RPMI7951 (cell line): ENCODE measurements at regions not wholly inside any gene's neighbourhood (a gene's known extent, or its start where the extent isn't known, plus 50 kb on each side); places are given as distances from the start of the nearest gene placed in this dataset.
"Not testable (repeated sequence)": the region's sequence is repeated elsewhere in the genome, so short reads cannot be mapped to it uniquely, and the experiment has no call there.

Experiments
- DNase-seq: peaks from one replicate; pipeline ENCODE4 v3.0.0-alpha.2; 2012; ENCODE audit warnings: low read depth

DNA sequence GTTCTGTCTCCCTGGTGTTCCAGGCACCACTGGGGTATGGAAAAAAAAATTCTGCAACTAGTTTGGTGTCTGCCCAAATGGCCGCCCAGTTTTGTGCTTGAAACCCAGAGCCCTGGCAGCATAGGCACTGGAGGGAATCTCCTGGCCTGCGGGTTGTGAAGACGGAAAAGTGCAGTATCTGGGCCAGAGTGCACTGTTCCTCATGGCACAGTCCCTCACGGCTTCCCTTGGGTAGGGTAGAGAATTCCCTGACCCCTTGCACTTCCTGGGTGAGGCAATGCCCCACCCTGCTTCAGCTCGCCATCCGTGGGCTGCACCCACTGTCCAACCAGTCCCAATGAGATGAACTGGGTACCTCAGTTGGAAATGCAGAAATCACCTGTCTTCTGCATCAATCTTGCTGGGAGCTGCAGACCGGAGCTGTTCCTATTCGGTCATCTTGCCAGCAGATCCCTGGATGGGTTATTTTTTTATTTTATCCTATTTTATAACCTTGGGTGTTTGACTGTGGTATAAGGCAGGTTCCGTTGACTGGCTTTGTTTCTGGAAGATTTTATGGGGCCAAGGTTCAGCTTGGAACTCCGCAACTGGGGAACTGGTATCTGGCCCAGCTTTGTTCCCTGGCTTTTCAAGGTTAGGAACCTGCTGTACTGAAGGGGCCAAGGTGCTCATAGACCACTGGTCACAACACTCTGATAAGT is 59.5 kb upstream of the IRAK1BP1 start:
- not testable (repeated sequence) for DNase-seq

DNA sequence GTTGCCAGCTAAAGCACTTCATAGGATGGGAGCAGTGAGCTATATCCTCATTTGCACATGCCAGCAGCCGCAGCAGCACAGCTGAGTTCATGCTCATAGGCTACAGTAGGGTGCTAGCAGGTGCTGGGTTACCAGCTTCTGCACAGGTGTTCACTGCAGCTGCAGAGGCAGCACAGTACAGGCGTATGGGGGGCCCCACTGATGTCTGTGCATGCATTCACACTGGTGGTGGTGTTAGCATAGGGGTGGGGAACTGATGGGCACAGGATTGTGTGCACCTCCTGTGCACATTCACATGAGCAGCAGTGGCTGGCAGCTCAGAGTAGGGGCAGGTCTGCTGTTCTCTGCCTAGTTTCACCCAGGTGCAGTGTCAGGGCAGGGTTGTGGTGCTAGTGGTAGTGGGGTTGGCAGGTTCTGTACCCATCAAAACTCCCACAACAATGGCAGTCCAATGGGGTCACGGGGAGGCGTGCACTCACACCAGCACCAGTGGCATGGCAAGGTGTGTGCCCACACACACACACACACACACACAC is 58.9 kb upstream of the IRAK1BP1 start:
- no peak for DNase-seq

DNA sequence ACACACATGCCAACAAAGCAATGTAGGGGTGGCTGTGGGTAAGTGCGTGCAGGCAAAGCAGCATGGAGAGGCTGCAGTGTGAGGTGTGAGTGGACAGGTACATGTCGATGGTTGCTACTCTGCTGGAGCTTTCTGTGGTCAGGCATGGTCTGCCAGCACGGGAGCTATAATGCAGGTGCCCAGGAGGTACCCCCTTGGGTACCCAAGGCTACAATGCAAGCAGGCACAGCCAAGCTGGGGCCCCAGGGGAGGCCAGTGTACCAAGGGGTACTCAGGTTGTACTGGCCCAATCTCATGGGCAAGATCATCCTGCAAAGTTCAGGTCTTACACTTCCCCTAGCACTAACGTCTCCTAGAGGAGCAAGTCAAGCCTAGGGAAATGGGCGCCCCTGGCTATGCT is 58.4 kb upstream of the IRAK1BP1 start:
- DNase-seq: no peak

DNA sequence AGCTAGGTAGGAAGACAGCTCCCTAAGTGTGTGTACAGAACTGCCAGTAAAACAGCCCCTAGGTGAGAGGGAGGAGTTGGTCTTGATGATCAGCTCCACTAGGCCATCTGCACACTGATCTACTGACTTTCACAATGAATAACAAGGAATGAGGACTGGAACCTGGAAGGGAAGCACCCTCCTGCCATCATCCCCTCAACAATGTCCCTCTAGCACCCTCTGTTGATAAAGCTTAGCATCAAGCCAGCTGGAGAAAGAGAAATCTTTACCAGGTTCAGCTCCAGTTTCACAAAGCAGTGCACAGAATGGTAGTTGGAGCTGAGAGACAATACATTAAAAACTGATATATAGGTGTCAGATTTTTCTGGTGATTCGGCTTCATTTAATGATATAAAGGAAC is 57.2 kb upstream of the IRAK1BP1 start:
- peak; percentile 34 for DNase-seq

DNA sequence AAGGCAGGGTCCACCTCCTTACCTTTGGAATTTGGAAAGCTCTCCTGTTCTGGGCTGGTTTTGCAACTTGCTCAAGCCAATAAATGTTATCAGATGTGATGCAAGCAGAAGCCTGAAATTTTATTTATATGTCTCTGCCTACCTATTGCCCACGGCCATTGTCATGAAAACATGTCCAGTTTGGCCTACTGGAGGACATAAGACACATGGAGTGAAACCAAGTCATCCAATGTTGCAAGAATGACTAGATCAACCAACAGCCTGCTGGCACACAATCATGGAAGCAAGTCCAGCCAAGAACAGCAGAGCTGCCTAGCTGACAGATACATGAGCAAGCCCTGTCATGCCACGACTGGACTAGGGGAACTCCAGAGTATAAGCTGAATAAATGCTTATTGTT is 56.7 kb upstream of the IRAK1BP1 start:
- DNase-seq: no peak
